HuH-7.5 (cell line): ENCODE measurements at regions not wholly inside any gene's neighbourhood (a gene's known extent, or its start where the extent isn't known, plus 50 kb on each side); places are given as distances from the start of the nearest gene placed in this dataset.

Source experiments
- DNase-seq: peaks from one replicate; pipeline ENCODE4 v3.0.0; 2011; ENCODE audit warnings: low spot score

DNA sequence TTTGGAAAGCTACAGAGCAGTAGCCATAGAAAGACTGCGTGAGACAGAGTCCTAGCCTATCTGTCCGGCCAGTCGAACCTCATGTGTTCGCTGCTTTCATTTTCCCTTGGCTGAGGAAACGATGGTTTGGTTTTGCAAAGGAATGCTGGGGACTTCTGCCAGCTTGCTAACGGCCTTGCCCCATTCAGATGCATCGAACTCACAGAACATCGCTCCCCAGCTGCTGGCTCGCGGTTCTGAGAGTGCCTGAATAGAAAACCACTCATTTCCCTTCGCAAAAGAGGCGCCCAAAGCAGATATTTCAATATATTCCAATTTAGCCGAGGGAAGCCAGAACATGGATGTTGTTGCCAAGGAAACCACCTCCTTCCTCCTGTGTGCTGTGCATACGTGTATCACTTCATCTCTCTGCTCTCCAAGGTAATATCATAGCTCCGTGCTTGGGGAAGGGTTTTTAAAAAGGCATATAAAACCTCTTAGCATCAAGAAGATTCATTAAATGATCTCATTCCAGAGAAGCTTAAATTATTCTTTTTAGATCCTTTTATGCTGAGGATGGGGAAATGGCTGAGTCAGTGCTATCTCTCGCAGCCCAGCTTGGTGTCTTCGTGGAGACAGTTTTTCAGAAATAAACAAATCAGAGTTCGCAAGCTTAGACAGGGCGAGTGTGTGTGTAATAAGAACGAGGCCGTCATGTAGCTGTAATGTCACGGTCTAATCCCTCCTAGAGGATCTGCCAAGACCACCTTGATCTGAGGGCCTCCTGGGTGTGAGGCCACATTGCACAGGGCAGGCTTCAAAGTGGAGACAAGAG is 215.2 kb downstream of the RPS24 start:
- DNase-seq: no peak

DNA sequence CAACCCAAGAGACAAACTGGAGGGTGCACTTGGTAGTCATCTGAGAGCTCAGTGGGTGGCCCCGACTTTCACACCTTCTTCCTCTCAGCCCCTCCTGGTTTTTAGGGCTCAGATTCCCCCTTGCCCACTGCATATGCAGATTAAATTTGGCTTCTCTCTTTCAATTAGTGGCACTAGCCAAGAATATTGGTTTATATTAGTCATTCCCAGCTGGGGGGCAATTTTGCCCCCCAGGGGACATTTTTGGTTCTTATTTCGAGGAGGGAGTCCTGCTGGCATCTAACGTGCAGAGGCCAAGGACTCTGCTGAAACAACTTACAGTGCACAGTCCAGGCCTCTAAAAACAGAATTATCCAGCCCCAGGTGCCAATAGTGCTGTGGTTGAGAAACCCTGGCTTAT is 216.0 kb downstream of the RPS24 start:
- no peak for DNase-seq

DNA sequence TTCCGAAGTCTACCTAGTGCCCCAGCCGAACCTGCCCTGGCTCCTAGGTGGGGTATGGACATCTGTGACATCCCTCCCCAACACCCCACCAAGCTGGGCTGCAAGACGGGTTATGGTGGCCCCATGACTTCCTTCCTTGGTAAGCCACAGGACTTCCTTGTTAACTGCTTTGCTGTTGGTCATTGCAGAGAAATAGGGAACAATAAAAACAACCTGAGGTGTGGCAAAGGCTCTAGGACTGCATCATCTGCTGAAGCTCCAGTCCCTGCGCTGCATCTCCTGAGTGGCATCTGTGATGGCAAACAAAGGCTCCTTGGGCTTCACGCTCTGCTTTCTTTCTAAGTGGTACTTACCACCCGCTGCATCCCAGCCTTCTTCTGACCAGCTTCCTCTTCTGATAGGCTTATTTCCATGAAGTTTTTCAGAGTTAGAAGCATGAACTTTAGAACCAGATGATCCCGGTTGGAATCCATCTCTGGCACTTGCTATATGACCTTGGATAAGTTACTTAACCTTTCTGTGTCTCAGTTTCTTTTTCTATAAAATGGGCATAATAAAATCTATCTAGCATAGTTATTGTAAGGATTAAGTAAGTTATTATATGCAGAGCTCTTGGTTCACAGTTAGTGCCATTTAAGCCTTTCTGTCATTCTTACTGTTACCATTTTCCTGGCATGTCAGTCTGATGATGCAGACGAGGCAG is 216.8 kb downstream of the RPS24 start:
- no peak for DNase-seq

DNA sequence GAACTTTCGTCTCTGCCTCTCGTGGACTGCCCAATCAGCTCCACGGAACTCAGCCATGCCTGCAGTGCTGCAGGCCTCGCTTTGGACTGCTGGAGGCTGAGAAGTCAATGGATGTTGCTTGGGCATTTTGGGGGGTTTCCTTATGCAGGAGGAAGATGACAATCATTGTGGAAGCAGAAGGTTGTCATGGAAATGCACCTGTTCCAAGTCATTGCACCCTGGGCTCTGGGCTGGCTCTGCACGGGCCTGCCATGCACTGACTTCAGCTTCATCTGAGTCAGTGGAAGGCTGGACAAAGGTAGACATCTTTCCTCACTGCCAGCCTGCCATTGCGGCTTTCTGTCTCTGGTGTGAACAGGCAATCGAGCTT is 217.3 kb downstream of the RPS24 start:
- no peak for DNase-seq

DNA sequence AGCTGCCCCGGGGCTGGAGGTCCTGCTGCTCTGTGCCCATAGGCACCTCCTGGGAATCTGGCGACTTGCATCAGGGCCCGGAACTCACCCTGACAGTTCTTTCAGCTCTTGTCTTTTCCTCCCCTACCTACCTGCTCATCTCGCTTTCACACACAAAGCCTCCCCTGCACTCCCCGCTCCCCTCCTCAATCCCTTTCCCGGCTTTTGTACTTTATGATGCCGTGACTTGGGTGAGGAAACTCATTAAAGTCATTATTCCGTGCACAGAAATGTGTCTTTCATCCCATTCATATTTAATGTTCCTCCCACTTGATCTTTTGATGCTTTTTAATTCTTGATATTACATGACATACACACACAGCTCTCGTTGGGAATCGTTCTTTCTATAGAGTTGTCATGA is 218.6 kb downstream of the RPS24 start:
- no peak for DNase-seq

DNA sequence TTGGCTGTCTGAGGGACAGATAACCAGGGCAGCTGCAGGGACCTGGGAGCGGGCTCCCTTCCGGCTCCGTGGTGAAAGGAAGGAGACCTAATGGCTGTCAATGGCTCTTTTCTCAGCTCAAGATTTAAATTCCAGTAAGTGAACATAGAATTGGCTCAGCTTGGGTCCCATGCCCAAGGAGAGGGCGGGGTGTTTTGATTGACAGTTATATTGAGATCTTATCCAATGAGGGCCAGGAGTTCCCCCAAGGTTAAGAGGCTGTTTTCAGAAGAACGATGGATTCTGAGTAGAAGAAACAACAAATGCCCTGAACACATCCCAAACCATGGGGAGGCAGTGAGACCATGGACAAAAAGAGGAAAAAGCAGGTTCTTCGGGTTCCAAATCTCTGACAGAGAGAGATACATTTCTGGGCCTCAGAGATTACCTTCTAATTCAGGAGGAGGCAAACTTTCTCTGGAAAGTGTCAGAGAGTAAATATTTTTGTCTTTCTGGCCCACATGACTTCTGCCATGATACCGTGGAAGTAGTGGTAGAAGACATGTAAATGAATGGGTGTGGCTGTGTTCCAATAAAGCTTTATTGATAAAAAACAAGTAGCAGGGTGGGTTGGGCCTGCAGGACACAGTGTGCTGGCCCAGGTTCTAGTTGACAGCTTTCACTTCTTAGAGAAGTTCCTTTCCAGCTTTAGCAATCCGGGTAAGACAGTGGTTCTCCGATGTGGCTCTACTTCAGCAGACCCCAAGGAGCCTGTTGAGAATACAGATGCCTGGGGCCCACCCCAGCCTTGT is 219.6 kb downstream of the RPS24 start:
- no peak for DNase-seq

DNA sequence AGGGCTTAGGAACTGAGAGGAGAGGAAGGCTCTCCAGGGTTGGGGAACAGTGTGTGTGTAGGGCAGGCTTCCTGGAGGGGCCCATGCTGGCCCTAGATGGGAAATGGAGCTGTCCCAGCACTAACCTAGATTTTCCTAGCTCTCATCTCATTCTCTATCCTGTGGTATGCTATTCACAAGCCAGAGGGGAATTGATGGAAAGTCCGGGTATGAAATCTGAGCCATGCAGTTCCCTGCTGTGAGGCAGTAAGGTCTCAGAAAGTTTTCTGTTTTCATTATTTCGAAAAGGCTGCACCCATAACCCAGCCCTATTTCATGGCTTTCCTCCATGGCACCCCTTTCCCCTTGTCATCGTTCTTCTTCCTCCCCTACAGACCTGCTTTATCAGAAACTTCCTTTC is 220.3 kb downstream of the RPS24 start:
- no peak for DNase-seq

DNA sequence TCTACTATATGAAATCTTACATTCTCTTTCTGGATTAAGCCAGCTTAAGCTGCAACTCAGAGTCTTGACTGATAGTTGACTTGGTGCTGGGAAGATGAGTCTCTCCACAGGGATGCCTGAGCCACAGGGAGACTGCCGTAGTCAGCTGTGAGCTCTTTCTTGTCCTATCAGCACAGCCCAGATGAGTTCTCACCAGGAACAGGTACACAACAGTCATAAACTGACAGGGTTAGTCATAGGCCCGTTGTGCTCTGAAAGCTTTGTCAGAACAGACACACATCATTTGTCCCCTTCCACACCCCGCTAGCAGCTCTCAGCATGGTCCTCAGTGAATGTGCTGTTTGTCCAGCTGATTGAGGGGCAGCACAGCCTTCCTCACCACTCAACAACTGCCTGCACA is 221.6 kb downstream of the RPS24 start:
- DNase-seq: no peak

DNA sequence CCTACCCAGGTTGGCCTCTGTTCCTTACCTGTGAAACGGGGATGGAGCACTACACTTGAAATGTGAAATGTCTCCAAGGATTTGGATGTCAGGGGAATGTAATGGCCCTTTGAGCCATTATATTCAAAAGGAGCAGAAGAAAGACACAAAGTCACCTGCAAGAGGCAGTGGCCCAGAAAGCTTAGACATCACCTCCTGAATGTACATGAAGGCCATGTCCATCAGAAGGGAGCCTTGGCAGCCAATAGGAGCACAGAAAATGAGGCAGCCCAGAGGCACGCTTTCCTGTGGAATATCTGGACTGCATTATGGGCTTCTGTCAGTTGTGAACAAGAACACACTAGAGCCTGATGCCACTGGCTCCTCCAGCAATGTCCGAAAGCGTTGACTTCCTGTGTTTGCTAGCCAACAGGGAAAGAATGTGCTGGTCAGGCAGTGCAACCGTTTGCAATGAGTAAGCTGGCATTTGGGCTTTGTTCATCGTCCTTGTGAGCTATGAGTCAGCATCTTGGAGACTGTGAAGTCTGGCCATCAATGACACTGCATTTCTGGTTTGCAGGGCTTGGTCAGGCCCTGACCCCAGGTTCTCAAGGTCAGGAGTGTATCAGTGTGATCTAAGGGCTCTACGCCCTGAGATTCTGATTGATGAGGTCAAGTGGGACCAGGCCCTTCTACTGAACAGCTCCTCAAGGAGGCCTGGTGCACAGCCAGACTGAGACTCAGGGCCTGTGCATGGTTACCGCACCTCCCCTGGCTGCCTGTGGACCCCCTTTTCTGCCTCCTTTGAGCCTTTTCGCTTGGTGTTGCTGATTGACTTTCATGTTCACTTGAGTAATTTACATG is 222.4 kb downstream of the RPS24 start:
- no peak for DNase-seq

DNA sequence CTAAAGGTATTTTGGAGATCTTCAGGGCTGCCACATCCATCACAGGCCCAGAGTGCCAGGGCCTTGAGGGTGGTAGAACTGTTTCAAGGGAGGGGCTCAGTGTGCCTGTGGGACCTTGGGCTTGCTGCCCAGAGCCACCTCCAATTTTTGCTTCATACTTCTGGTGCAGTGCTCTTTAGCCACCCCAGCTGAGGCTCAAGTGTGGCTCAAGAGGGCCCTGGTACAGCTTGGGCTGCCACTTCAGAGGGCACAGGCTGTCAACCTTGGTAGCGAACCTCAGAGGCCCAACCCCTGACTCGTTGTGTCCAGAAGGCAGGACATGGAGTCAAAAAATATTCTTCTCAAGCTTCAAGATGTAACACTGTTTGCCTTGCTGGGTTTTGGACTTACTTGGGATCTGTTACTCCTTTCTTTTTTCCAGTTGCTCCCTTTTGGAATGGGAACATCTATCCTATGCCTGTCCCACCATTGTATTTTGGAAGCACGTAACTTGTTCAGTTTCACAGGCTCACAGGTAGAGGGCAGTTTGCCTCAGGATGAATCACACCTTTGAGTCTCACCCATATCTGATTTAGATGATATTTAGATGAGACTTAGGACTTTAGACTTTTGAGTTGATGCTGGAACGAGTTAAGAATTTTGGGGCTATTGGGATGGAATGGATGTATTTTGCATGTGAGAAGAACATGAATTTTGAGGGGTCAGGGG is 224.8 kb downstream of the RPS24 start:
- DNase-seq: no peak

DNA sequence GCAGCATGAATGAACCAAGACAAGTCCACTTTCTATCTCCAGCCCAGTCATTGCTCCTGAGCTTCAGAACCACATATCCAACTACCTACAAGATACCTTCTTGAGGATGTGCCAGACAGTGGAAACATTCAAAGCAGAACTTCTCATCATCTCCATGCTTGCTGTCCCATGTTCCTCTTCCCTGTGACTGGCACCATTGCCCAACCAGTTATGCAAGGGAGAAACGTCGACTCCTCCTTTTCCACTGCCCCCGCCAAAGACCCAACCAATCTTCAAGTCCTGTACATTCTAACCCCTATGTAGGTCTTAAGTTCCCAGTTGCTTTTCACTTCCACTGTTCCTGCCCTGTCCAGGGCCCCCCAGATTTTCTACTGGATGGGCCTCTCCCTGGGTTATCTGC is 225.7 kb downstream of the RPS24 start:
- DNase-seq: no peak

DNA sequence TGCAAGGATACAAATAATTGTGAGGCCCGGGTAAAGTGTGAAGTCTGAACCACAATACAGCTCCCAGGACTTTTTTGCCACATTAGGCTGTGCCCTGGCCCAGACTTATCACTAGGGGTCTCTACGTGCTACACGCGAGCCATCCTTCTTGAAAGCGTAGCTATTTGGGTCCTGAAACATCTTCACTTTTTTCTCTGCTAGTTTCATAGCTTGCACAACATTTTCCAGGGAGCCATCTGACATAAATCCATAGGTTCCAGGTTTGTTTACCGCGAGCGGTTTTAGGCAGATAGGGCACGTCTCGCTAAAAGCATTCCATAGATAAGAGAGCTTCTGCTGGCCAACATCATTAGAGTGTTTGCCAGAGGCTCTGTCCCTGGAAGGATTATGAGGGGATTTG is 226.5 kb downstream of the RPS24 start:
- peak; percentile 46 for DNase-seq

DNA sequence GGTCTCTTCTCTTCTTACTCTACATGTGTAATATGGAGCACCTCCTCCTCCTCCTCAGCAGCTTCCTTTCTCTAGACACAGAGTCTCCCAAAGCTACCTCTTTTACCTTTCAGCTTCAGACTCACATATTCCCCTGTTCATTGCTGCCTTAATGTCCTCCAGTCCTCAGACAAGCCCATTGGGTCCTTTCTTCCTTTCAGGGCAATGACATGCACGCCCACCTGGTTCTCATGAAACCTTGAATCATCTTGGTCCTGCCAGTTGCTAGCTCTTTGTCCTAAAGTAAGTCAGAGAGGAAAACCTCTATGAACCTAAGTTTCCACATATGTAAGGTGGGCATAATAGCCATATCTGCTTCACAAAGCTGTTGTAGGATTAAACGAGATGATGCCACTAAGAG is 227.0 kb downstream of the RPS24 start:
- DNase-seq: no peak

DNA sequence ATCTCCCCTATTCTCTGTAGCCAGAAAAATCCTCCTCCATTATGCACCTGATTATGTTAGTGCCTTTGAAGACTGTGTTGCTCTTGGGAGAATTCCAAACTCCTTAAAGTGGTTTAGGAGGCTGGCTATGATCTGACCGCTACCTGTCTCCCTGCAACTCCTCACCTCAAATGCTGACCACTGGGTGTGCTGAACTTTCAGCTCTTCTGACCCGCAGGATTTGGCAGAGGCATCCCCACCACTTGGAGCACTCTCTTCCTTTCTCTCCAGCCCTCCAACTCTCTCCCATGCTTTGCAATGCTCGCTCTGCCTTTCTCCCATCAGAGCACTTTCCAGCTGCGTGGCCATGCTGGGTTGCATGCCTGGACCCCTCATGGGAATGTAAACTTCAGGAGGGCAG is 227.6 kb downstream of the RPS24 start:
- no peak for DNase-seq

DNA sequence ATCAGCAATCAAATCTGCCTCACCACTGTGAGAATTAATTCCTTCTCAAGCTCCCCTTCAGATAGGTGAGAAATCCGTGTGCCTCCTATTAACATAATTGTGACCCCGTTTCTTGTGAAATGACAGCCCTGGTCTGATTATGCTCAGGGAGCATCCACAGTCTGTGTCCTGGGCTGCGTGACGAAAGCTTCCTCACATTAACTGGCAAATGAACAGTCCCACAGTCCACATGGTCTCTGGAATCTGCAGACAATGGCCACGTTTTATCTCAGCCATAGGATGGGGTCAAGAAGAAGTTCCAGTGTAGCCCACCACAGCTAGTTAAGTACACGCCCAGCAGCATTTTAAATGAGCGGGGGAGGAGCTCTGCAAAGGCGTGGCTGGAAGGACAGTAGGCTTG is 229.2 kb downstream of the RPS24 start:
- DNase-seq: no peak

DNA sequence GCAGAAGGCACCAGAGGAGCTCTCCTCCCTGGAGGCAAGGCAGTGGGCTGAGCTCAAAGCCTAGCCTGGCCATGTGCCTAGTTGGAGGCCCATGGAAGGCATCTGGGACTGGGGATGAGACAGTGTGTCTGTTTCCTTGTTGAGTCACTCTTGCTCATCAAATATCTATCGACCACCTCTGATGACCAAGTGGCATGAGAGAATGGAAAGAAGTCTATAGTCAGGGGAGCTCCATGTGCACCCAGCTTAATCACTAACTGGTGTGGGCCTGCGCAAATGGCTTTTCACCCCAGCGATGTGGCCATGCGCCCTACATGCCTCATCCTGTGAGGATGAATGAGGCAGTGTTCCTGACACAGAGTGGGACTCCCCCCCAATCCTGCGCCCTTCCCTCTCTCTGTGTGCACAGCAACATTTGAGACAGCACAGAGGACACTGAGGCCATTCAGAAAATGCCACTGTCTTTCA is 229.9 kb downstream of the RPS24 start:
- no peak for DNase-seq

DNA sequence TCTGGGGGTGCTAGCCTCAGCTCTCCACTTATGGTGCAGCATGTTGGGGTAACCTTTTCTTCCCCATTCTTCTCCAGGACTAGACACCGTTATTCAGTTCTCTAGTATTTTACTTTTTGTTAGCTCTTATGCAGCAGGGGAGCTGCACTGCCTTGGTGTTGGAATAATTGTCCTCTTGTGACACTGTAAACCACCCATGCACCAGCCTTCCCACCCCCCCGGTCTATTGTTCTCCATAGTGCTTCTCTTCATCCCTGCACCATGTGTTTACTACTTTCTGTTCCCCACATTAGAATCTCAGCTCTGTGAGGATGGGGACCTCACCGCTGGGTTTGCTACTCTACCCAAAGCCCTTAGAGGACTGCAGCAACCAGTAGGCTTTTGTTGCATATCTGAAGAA is 230.7 kb downstream of the RPS24 start:
- DNase-seq: no peak

DNA sequence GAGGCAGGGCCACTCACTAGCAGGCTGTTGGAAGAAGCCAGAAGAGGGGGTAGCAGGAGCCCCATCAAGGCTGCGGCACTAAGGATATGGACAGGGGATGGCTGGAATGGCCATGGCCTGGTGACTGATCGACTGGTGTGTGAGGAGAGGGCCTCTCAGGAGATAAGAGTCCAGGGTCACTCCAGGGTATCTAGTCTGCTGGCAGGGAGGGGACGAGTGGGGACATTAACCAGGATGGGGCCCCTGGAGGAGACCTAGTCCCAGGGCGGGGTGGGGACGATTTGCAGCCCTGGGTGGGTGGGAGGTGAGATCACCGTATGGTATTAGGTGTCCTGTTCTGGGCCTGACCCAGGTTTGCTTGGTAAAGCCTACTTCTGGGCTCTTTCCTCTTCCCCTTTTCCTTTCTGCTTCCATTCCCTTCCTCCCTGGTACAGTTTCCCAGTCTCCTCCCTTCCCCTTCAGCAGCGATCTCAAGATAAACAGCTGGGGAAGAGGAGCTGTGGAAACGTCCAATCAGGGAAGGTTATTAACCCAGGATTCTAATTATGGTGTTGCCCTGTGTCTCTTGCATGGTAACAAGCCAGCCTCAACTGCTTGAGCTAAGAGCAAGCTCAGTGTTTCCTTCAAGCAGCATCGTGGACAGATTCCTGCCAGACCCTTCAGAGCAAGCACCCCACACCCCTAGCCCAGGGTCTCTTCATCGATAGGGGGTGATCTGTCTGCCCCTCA is 233.2 kb downstream of the RPS24 start:
- DNase-seq: peak; percentile 27

DNA sequence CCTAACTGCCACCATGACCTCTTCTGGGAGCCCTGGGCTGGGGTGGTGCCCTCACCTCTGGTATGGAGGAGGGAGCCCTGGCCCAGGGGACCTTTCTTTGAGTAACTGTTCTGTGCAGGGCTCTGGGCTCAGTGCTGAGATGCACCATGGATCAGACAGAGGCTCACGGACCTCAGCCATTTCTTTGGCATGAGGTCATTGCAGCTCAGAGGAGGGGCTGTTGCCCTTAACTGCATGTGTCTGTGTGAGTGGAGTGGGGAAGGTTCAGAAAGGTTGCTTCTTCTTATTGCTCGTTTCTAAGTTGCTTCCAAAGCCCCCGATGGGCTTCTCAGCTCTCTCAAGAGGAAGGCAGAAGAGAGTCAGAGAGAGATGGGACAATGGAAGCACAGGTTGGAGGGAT is 233.9 kb downstream of the RPS24 start:
- no peak for DNase-seq

DNA sequence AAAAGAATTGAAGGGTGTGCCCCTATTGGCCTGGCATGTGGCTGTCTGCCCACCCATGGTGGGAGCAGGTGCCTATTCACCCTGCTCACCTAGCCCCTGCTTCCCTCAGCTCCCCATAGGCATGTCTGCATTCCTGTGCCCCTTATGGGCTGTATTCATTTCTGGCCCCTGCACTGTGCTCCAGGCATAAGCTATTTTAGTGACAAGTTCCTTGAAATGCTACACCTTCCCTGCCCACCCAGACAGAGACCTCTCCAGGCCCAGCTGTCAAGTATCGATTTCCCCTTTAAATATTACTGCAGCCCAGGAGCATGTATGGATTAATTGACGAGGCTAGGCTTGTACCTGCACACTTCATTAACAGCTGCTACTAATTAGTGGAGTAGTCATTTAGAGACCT is 235.4 kb downstream of the RPS24 start:
- no peak for DNase-seq

DNA sequence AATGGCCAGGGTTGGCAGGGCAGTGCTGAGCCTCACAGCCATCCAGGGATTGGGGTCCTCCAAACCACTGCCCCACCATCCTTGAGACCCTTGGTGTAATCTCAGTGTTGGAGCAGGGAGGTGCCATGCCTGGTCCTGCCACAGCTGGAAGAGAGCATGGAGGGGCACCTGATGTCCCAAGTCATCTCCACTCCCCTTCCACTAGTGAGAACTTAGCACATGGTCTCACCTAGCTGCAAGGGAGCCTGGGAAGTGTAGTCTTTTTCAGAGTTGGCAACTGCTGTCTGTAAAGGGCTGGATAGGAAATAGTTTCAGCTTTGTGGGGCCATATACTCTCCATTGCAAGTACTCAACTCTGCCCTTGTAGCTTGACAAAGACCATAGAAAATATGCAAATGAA is 238.7 kb downstream of the RPS24 start:
- no peak for DNase-seq
